Kidney (tissue), 13 donors: ENCODE measurements at regions not wholly inside any gene's neighbourhood (a gene's known extent, or its start where the extent isn't known, plus 50 kb on each side); places are given as distances from the start of the nearest gene placed in this dataset.

ENCODE experiments used
- DNase-seq, 5 donors: peaks; one replicate each; pipeline ENCODE4 v3.0.0-alpha.2; 2013 to 2020
- FAIRE-seq: peaks from 2 replicates; lab custom pipeline; 2012; peaks lifted over from hg19 to GRCh38; lab: Jason Lieb, UNC
- H3K27ac ChIP-seq, 2 donors: one replicate each; pipeline ENCODE4 v1.7.0; 2013; ENCODE audit warnings: low read depth in 2 of 2, low read length in 2 of 2, inconsistent platforms in 1 of 2
- H3K27me3 ChIP-seq: one replicate; pipeline ENCODE4 v1.7.1; 2013; ENCODE audit warnings: low read length, inconsistent platforms; ENCODE audit not compliant: control insufficient read depth, insufficient read depth
- H3K36me3 ChIP-seq, 3 donors: one replicate each; pipeline versions ENCODE4 v1.7.0 to v1.7.1; 2013; ENCODE audit warnings: low read length in 3 of 3, control low read depth in 1 of 3, inconsistent platforms in 1 of 3; ENCODE audit not compliant: insufficient read depth in 3 of 3, control insufficient read depth in 2 of 3
- H3K4me1 ChIP-seq, 3 donors: one replicate each; pipeline versions ENCODE4 v1.7.0 to v1.7.1; 2013; ENCODE audit warnings: low read length in 3 of 3, inconsistent platforms in 1 of 3, low read depth in 1 of 3; ENCODE audit not compliant: control insufficient read depth in 2 of 3, insufficient read depth in 2 of 3
- H3K4me3 ChIP-seq, 3 donors: one replicate each; pipeline versions ENCODE4 v1.7.0 to v1.8.1; 2013; ENCODE audit warnings: low read length in 3 of 3, control low read depth in 1 of 3, inconsistent platforms in 1 of 3
- H3K9ac ChIP-seq, 3 donors: one replicate each; pipeline versions ENCODE4 v1.7.0 to v1.7.1; 2013; ENCODE audit warnings: low read length in 3 of 3, control low read depth in 1 of 3, inconsistent platforms in 1 of 3
- H3K9me3 ChIP-seq, 3 donors: one replicate each; pipeline versions ENCODE4 v1.7.0 to v1.7.1; 2013; ENCODE audit warnings: low read length in 3 of 3, control low read depth in 1 of 3, inconsistent platforms in 1 of 3; ENCODE audit not compliant: control insufficient read depth in 2 of 3, insufficient read depth in 1 of 3
- intact Hi-C: fragments of 100-400 bp; cut with DNase I; formaldehyde crosslinking; loops from one replicate; pipeline ENCODE4 v1.11.1; 2022
- TF ChIP-seq, protein P1 (sequence below): IDR thresholded peaks from 3 replicates; pipeline ENCODE4 v1.5.1; 2012; ENCODE audit warnings: mild to moderate bottlenecking, moderate library complexity, borderline replicate concordance; ENCODE audit not compliant: insufficient read depth; ENCODE audit errors: extremely low read depth
- donor health status: control.
- donor health status: control.
- donor health status: control.
- donor health status: control.
- donor health status: control.
- donor health status: DM: yes; HTN: yes; CAD: no.
- donor health status: Normal renal cell carcinoma (clear cell type).

DNA sequence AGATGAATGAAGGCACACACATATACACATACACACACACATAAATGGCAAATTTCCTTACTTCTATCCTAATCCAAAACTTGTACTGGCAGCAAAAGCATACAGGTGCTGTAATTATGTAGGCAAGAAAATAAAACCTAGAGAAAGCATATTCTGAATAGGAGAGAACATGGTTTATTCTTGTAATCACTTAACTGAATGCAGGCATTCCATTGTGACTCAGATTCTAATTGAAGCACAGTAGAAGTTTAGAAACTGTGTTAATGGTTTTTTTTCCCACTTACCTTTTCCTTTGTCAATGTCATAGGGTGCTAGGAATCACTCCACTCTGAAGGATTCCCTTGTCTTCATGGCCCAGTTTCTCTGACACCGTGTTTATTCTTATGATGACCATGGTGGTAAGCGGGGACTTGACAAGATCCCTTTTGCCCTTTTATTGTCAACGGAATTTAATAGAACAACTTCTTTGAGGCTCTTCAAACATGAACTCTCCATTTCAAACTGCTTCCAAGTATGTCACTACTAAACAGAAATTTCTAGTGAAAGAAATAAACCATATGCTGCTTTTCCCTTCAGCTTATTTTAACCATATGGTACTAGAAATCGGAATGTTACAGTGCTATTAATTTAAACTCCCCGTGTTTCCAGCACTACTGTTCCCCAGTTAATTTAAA is 164.2 kb downstream of the OGFRL1 start:
- DNase-seq (peak in 1 of 5 donors; percentile 30), FAIRE-seq (no peak)
- intact Hi-C loops = no loop called here
- TF ChIP-seq, protein P1, sequence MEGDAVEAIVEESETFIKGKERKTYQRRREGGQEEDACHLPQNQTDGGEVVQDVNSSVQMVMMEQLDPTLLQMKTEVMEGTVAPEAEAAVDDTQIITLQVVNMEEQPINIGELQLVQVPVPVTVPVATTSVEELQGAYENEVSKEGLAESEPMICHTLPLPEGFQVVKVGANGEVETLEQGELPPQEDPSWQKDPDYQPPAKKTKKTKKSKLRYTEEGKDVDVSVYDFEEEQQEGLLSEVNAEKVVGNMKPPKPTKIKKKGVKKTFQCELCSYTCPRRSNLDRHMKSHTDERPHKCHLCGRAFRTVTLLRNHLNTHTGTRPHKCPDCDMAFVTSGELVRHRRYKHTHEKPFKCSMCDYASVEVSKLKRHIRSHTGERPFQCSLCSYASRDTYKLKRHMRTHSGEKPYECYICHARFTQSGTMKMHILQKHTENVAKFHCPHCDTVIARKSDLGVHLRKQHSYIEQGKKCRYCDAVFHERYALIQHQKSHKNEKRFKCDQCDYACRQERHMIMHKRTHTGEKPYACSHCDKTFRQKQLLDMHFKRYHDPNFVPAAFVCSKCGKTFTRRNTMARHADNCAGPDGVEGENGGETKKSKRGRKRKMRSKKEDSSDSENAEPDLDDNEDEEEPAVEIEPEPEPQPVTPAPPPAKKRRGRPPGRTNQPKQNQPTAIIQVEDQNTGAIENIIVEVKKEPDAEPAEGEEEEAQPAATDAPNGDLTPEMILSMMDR = no peak
- H3K4me3 ChIP-seq = no peak overlapping the region
- H3K27ac ChIP-seq = no peak overlapping the region
- no peak overlapping the region for H3K9ac ChIP-seq
- no peaks in the 10 kb centered on the region for H3K27me3 ChIP-seq
- no peaks in the 10 kb centered on the region for H3K9me3 ChIP-seq
- H3K36me3 ChIP-seq = no peaks in the 10 kb centered on the region
- H3K4me1 ChIP-seq = no peaks in the 10 kb centered on the region

DNA sequence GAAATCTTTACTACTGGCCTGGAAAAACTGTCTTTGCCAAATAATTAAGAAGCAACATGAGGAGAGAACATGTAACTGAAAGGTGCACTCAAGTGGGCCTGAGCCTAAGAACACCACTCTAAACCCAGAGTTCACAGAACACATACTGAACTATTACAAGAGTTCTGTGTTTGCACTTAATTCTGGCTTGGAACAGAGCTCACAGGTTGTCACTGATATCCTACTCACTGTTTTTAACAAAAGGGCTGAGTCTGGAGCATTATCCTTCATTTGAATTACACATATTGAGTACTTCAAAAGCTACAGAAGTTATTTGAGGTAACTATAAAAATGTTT is 164.7 kb downstream of the OGFRL1 start:
- intact Hi-C loops = no loop called here
- Histone ChIP-seq H3K27me3 (no peaks in the 10 kb centered on the region), H3K4me3 (no peak overlapping the region), H3K9ac (no peak overlapping the region), H3K4me1 (no peaks in the 10 kb centered on the region), H3K27ac (no peak overlapping the region), H3K9me3 (no peaks in the 10 kb centered on the region), H3K36me3 (no peaks in the 10 kb centered on the region)
- DNase-seq (no peak), FAIRE-seq (no peak)
- TF ChIP-seq, protein P1 = no peak

DNA sequence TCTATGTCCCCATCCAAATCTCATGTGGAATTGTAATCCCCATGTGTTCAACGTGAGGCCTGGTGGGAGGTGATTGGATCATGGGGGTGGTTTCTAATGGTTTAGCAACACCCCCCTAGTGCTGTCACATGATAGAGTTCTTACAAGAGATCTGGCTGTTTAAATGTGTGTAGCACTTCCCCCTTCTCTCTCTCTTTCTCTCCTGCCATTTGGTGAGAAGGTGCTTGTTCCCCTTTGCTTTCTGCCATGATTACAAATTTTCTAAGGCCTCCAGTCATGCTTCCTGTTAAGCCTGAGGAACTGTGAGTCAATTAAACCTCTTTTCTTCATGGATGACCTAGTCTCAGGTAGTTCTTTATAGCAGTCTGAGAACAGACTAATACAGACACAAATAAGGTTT is 165.4 kb downstream of the OGFRL1 start:
- intact Hi-C loops = no loop called here
- Histone ChIP-seq H3K9me3 (no peaks in the 10 kb centered on the region), H3K4me1 (no peaks in the 10 kb centered on the region), H3K27ac (no peak overlapping the region), H3K36me3 (no peaks in the 10 kb centered on the region), H3K27me3 (no peaks in the 10 kb centered on the region), H3K4me3 (no peak overlapping the region), H3K9ac (no peak overlapping the region)
- TF ChIP-seq, protein P1 = no peak
- DNase-seq (no peak), FAIRE-seq (no peak)

DNA sequence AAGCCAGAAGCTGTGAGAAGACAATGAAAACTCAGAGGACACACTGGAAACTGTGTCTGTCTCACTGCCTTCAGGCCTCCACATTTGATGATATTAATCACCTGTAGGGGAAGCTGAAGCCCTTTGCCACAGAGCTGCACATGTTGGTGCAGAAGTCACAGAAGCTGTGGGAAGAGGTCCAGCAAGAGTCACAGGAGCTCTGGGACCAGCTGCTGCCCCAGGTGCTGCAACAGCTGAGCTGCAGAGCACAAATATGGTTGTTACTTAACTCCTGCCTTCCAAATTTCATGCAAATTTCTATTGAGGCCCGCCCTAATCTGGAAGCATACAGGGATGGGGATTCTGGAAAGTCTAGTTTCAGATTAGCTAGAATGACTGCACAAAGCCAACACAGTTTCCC is 169.3 kb downstream of the OGFRL1 start:
- intact Hi-C loops = no loop called here

More for the DNA sequence above, 169.3 kb downstream of the OGFRL1 start:
- Histone ChIP-seq H3K36me3 (no peaks in the 10 kb centered on the region), H3K9me3 (no peaks in the 10 kb centered on the region), H3K4me1 (no peaks in the 10 kb centered on the region), H3K9ac (no peak overlapping the region), H3K27ac (no peak overlapping the region), H3K27me3 (no peaks in the 10 kb centered on the region), H3K4me3 (no peak overlapping the region)
- peak in 1 of 5 donors; percentile 30 for DNase-seq
- FAIRE-seq = no peak
- TF ChIP-seq, protein P1 = no peak
